ENCODE measurements at regions not wholly inside any gene's neighbourhood (a gene's known extent, or its start where the extent isn't known, plus 50 kb on each side); places are given as distances from the start of the nearest gene placed in this dataset.

DNA sequence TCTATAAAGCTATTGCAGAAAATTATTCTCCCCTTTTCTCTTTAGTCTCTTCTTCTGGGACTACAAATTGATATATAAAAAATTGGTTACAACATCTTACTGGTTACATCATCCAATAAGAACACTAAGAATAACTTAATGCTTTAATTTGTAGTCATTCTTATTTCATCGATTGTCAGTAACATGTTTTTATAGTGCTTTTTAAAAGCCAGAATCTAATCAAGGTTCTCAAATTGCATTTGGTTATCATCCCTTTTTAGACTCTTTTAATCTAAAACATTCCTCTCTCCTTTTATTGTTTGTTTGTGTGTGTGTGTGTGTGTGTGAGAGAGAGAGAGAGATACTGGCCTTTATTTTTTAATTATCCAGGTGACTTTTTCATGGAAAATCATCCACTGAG is 377.1 kb upstream of the MEIS1 start:
- no peak for DNase-seq (ENCODE audit: low read depth, low spot score)
- Mint-ChIP-seq H3K36me3 (ENCODE audit: low read depth) (no peaks in the 10 kb centered on the region), H3K9me3 (no peaks in the 10 kb centered on the region), H3K27ac (ENCODE audit: unreplicated experiment) (no peak overlapping the region), H3K4me3 (no peak overlapping the region), H3K27me3 (ENCODE audit: low read depth) (no peaks in the 10 kb centered on the region), H3K4me1 (peaks cover 7% of the 10 kb centered on the region)
- TF ChIP-seq, protein P1, sequence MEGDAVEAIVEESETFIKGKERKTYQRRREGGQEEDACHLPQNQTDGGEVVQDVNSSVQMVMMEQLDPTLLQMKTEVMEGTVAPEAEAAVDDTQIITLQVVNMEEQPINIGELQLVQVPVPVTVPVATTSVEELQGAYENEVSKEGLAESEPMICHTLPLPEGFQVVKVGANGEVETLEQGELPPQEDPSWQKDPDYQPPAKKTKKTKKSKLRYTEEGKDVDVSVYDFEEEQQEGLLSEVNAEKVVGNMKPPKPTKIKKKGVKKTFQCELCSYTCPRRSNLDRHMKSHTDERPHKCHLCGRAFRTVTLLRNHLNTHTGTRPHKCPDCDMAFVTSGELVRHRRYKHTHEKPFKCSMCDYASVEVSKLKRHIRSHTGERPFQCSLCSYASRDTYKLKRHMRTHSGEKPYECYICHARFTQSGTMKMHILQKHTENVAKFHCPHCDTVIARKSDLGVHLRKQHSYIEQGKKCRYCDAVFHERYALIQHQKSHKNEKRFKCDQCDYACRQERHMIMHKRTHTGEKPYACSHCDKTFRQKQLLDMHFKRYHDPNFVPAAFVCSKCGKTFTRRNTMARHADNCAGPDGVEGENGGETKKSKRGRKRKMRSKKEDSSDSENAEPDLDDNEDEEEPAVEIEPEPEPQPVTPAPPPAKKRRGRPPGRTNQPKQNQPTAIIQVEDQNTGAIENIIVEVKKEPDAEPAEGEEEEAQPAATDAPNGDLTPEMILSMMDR (conservative IDR thresholded peaks at IDR 0.05) = no peak

- H3K36me3 Mint-ChIP-seq (ENCODE audit: low read depth) = no peaks in the 10 kb centered on the region
- no peak for DNase-seq (ENCODE audit: low read depth, low spot score)
- no peak overlapping the region for H3K27ac Mint-ChIP-seq (ENCODE audit: unreplicated experiment)
- H3K4me3 Mint-ChIP-seq = no peak overlapping the region
- no peaks in the 10 kb centered on the region for H3K9me3 Mint-ChIP-seq
- H3K27me3 Mint-ChIP-seq (ENCODE audit: low read depth) = no peaks in the 10 kb centered on the region
- TF ChIP-seq, protein P1 (conservative IDR thresholded peaks at IDR 0.05) = no peak
- peaks cover 7% of the 10 kb centered on the region for H3K4me1 Mint-ChIP-seq
Measured at GRCh38 chr2:66050392-66050791, 384.5 kb upstream of the MEIS1 start.

DNA sequence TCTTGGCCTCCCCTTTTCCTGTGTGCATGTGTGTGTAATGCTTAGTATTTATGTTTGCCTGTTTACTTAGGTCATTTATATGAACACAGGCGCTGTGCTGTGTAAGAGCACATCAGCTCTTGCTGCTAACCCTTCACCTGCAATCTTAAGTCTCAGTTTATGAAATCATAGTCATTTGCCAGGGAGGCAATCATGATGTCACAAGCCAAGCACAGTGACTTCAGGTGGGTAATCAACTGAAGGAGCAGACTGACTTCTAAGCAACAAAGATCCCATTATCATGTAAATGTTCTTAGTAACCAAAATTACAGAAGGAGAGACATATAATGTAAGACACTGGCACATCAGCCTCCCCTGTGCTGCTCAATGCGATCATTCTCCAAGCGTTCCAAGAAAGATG is 386.3 kb upstream of the MEIS1 start:
- Mint-ChIP-seq H3K36me3 (ENCODE audit: low read depth) (no peaks in the 10 kb centered on the region), H3K4me1 (no peaks in the 10 kb centered on the region), H3K9me3 (no peaks in the 10 kb centered on the region), H3K4me3 (no peak overlapping the region), H3K27me3 (ENCODE audit: low read depth) (no peaks in the 10 kb centered on the region), H3K27ac (ENCODE audit: unreplicated experiment) (no peak overlapping the region)
- DNase-seq (ENCODE audit: low read depth, low spot score) = no peak
- TF ChIP-seq, protein P1 (conservative IDR thresholded peaks at IDR 0.05) = no peak

DNA sequence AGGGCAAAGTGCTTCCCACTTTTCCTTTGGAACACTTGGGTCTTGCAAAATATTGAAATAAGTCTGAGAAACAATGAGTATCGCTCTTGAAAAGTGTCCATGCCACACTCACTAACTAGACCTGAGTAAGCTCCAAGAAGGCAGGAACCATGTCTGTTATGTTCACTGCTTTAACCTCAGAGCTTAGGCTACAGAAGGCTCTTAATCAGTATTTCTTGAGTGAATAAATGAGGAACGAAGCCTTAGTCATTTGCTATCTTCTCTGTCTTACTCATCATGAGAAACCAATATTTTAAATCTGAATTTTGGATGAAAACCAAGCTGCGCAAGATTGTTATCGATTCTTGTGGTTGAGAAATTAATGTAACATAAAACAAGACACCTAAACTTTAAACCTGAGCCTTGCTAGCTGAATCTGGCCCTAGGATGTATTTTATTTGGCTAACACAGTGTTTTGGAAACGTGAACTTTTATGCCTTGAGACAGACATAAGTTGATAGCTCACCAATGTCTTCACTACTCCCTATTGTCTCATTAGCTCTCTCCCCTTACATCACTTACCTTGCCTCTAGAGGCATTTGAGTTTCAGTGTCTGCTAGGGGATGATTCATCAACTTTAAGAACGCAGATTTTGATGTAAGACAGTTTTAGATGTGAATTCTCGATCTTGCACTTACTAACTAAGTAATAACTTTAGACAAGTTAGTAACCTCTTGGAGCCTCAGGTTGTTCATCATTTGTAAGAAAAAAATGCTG is 392.8 kb upstream of the MEIS1 start:
- Mint-ChIP-seq H3K4me1 (no peaks in the 10 kb centered on the region), H3K36me3 (ENCODE audit: low read depth) (no peaks in the 10 kb centered on the region), H3K27me3 (ENCODE audit: low read depth) (no peaks in the 10 kb centered on the region), H3K4me3 (no peak overlapping the region), H3K9me3 (no peaks in the 10 kb centered on the region), H3K27ac (ENCODE audit: unreplicated experiment) (no peak overlapping the region)
- TF ChIP-seq, protein P1 (conservative IDR thresholded peaks at IDR 0.05) = no peak
- no peak for DNase-seq (ENCODE audit: low read depth, low spot score)

DNA sequence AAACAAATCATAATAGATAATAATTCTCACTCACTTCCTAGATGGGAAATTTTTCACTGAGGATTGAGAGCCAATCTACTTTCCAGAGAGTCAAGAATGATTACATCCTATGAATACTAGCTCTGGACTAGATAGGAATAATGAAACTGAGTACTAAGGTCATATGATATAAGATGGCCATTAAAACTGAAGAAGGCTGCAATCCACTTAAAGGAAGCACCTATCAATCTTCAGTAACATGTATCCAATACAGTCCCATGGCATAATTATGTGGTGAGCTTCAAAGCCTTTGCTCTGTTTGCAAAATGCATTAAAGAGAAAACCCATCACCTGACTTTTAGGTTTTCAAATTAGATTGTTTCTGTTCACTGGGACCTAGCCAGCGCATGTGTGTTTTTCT is 398.0 kb upstream of the MEIS1 start:
- Mint-ChIP-seq H3K4me1 (no peaks in the 10 kb centered on the region), H3K36me3 (ENCODE audit: low read depth) (no peaks in the 10 kb centered on the region), H3K27me3 (ENCODE audit: low read depth) (no peaks in the 10 kb centered on the region), H3K27ac (ENCODE audit: unreplicated experiment) (no peak overlapping the region), H3K4me3 (no peak overlapping the region), H3K9me3 (no peaks in the 10 kb centered on the region)
- no peak for DNase-seq (ENCODE audit: low read depth, low spot score)
- TF ChIP-seq, protein P1 (conservative IDR thresholded peaks at IDR 0.05) = no peak

All from neural crest cell (in vitro differentiated cells).